Hepatocyte (in vitro differentiated cells): ENCODE measurements at regions not wholly inside any gene's neighbourhood (a gene's known extent, or its start where the extent isn't known, plus 50 kb on each side); places are given as distances from the start of the nearest gene placed in this dataset.

Experiments
- CTCF ChIP-seq: fragments of 200-600 bp; sonication (generic); IDR thresholded peaks from 2 replicates; pipeline ENCODE4 v1.5.1; 2016; ENCODE audit warnings: antibody characterized with exemption, mild to moderate bottlenecking; ENCODE audit not compliant: poor library complexity
- EZH2phosphoT487 ChIP-seq: fragments of 200-600 bp; sonication (generic); IDR thresholded peaks from one replicate; pipeline ENCODE4 v1.6.1; 2018; ENCODE audit warnings: antibody characterized with exemption, mild to moderate bottlenecking, low read depth, moderate library complexity; ENCODE audit not compliant: unreplicated experiment, severe bottlenecking

- TF ChIP-seq EZH2phosphoT487 = no peak
- no peak for TF ChIP-seq CTCF
Measured at GRCh38 chr10:20958225-20958624, 61.1 kb upstream of the NEBL start.
